CD8-positive, alpha-beta memory T cell (primary cell): ENCODE measurements at regions not wholly inside any gene's neighbourhood (a gene's known extent, or its start where the extent isn't known, plus 50 kb on each side); places are given as distances from the start of the nearest gene placed in this dataset.

Experiments used
- CTCF ChIA-PET: fragments of 350-600 bp; sonication (Branson Sonifier 250); formaldehyde crosslinking; loops from one replicate; lab custom pipeline; 2021; ENCODE audit warnings: antibody characterized with exemption; lab: Charles Lee
- POLR2A ChIA-PET: fragments of 350-600 bp; sonication (Branson Sonifier 250); formaldehyde crosslinking; loops from one replicate; lab custom pipeline; 2021; ENCODE audit warnings: antibody characterized with exemption; lab: Charles Lee
- DNase-seq, 5 donors: peaks; one replicate each; pipeline versions ENCODE4 v3.0.0 to v3.0.0-alpha.2; 2020 to 2022; ENCODE audit warnings: mixed read lengths in 1 of 5
- H3K27ac ChIP-seq: one replicate; pipeline ENCODE4 v1.7.0; 2013; ENCODE audit warnings: low read depth, mild to moderate bottlenecking, low read length, moderate library complexity
- H3K27me3 ChIP-seq: 2 replicates; pipeline ENCODE4 v1.7.0; 2013; ENCODE audit warnings: low read length, mild to moderate bottlenecking; ENCODE audit not compliant: insufficient read depth, poor library complexity, severe bottlenecking
- H3K36me3 ChIP-seq: 2 replicates; pipeline ENCODE4 v1.7.0; 2013; ENCODE audit warnings: mild to moderate bottlenecking, low read length, moderate library complexity; ENCODE audit not compliant: insufficient read depth
- H3K4me1 ChIP-seq: 2 replicates; pipeline ENCODE4 v1.7.0; 2013; ENCODE audit warnings: mild to moderate bottlenecking, low read length, moderate library complexity; ENCODE audit not compliant: insufficient read depth
- H3K4me3 ChIP-seq: 2 replicates; pipeline ENCODE4 v1.7.0; 2013; ENCODE audit warnings: mild to moderate bottlenecking, low read length
- H3K9me3 ChIP-seq: 2 replicates; pipeline ENCODE4 v1.7.0; 2013; ENCODE audit warnings: mild to moderate bottlenecking, low read length
- H3K27ac Mint-ChIP-seq, 8 donors: one replicate each; pipeline ENCODE4 v1.8.0; 2020 to 2021; ENCODE audit warnings: mixed read lengths in 8 of 8, mild to moderate bottlenecking in 6 of 8, inconsistent platforms in 3 of 8, moderate library complexity in 3 of 8
- H3K27me3 Mint-ChIP-seq, 2 donors: one replicate each; pipeline ENCODE4 v1.8.0; 2020 to 2021; ENCODE audit warnings: mixed read lengths in 2 of 2, mild to moderate bottlenecking in 1 of 2, moderate library complexity in 1 of 2
- H3K36me3 Mint-ChIP-seq, 3 donors: one replicate each; pipeline ENCODE4 v1.8.0; 2020 to 2021; ENCODE audit warnings: mixed read lengths in 3 of 3, inconsistent platforms in 1 of 3, mild to moderate bottlenecking in 1 of 3
- H3K4me1 Mint-ChIP-seq, 3 donors: one replicate each; pipeline ENCODE4 v1.8.0; 2020 to 2021; ENCODE audit warnings: mixed read lengths in 3 of 3, inconsistent platforms in 1 of 3, mild to moderate bottlenecking in 1 of 3
- H3K4me3 Mint-ChIP-seq, 7 donors: one replicate each; pipeline ENCODE4 v1.8.0; 2020 to 2021; ENCODE audit warnings: mixed read lengths in 7 of 7, mild to moderate bottlenecking in 6 of 7, moderate library complexity in 4 of 7, inconsistent platforms in 2 of 7
- H3K9me3 Mint-ChIP-seq, 5 donors: one replicate each; pipeline ENCODE4 v1.8.0; 2020 to 2022; ENCODE audit warnings: mixed read lengths in 5 of 5, mild to moderate bottlenecking in 3 of 5, moderate library complexity in 2 of 5, inconsistent platforms in 1 of 5

DNA sequence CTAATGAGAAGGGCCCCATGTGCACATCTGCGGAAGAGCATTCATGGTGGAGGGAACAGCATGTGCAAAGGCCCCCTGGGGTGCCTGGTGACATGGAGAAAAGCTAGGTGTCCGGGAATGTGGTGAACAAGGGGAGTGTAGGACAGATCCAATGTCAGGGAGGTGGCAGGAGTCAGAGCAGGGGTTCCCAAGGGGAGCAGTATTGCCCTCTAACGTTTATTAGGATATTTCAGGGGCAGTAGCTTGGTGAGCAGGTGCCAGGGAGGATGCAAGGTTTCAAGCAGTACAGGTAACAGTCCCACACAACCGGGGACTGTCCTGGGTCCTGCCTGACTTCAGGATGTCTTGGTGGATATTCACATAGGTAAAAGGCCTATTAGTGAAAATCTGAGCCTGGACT, 209.6 kb downstream of the EMX2 start:
- Mint-ChIP-seq H3K4me1 (no peaks in the 10 kb centered on the region), H3K27ac (no peak overlapping the region), H3K36me3 (no peaks in the 10 kb centered on the region), H3K9me3 (no peaks in the 10 kb centered on the region), H3K4me3 (no peak overlapping the region), H3K27me3 (no peaks in the 10 kb centered on the region)
- no peak overlapping the region for H3K27ac ChIP-seq
- H3K27me3 ChIP-seq: no peaks in the 10 kb centered on the region
- POLR2A ChIA-PET: interaction anchor here (0.6 kb wide), 1 partner anchor 37 kb away, joined by 3 read pairs; no protein-coding TSS in a partner anchor
- H3K9me3 ChIP-seq: no peaks in the 10 kb centered on the region
- H3K4me1 ChIP-seq: no peaks in the 10 kb centered on the region
- H3K36me3 ChIP-seq: no peaks in the 10 kb centered on the region
- no peak overlapping the region for H3K4me3 ChIP-seq
- DNase-seq: no peak
- CTCF ChIA-PET: no interaction called here

DNA sequence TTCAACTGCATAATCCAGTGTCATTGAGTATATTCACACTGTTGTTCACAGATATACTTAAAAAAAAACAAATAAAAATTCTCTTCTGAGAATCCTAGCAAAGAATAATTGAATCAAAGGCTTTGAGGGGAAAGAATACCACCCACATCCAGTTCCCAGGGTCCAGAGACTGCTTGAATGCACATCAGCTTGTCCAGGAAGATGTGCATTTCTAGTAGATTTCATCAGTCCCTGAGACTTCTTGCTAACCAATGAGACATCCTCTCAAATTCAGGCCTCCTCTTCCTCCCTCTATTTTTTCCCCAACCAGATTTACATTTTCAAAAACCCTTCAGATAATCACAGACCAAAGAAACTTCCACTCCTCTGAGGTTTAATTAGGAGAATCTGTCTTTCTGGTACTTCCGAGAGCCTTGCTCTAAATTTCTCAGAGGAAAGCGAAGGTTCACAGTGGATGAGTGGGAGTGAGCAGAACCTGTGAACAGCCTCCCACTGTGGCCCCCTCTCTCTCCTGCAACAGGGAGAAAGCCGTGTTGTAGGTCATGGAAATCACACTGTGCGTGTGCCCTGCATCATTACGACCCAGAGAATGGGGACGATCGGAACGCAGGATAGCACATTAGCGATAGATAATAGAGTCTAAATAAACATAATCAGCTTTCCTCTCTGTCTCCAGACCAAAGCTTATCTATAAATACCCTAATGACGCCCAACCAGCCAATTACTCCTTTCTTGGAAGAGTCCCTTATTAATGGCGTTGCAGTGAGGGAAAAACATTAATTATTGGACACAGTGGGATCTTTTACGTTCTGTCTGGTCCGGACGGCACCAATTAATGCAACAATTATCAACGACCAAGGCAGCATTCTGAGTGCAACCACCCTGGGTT, 212.5 kb downstream of the EMX2 start:
- no peaks in the 10 kb centered on the region for H3K27me3 ChIP-seq
- Mint-ChIP-seq H3K9me3 (peaks cover 0 to 4% (median 0%) of the 10 kb centered on the region in 5 donors), H3K4me1 (no peaks in the 10 kb centered on the region), H3K36me3 (no peaks in the 10 kb centered on the region), H3K4me3 (no peak overlapping the region), H3K27ac (peak overlapping the region in 1 of 8 donors; percentile 79), H3K27me3 (no peaks in the 10 kb centered on the region)
- no peaks in the 10 kb centered on the region for H3K36me3 ChIP-seq
- no peaks in the 10 kb centered on the region for H3K9me3 ChIP-seq
- ChIA-PET CTCF (no interaction called here), POLR2A (no interaction called here)
- H3K4me1 ChIP-seq: no peaks in the 10 kb centered on the region
- DNase-seq: no peak
- no peak overlapping the region for H3K4me3 ChIP-seq
- H3K27ac ChIP-seq: no peak overlapping the region

DNA sequence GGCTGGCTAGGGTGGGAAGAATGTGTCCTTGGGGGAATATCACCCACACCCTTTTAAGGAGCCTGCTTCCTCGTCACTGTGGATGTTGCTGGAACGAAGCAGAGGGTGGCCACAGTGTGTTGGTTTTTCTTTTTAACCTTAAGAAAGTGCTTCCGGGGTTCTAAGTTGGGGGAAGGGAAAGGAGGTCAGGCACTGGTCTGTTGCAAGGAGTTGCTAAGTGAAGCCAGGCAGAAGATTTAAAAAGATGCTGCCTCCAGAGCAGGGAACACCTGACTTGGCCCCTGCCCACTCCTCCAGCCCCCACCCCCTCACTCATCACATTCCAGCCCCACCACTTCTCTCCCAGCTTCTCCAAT, 213.1 kb downstream of the EMX2 start:
- H3K9me3 ChIP-seq: no peaks in the 10 kb centered on the region
- no peak overlapping the region for H3K4me3 ChIP-seq
- no peak for DNase-seq
- no peak overlapping the region for H3K27ac ChIP-seq
- H3K4me1 Mint-ChIP-seq: no peaks in the 10 kb centered on the region
- H3K9me3 Mint-ChIP-seq: peaks cover 0 to 4% (median 0%) of the 10 kb centered on the region in 5 donors
- H3K27me3 Mint-ChIP-seq: peaks cover 0 to under 1% of the 10 kb centered on the region in 2 donors
- no peak overlapping the region for H3K4me3 Mint-ChIP-seq
- no peaks in the 10 kb centered on the region for H3K36me3 Mint-ChIP-seq
- H3K36me3 ChIP-seq: no peaks in the 10 kb centered on the region
- H3K4me1 ChIP-seq: no peaks in the 10 kb centered on the region
- no peaks in the 10 kb centered on the region for H3K27me3 ChIP-seq
- CTCF ChIA-PET: no interaction called here
- H3K27ac Mint-ChIP-seq: no peak overlapping the region
- POLR2A ChIA-PET: no interaction called here

DNA sequence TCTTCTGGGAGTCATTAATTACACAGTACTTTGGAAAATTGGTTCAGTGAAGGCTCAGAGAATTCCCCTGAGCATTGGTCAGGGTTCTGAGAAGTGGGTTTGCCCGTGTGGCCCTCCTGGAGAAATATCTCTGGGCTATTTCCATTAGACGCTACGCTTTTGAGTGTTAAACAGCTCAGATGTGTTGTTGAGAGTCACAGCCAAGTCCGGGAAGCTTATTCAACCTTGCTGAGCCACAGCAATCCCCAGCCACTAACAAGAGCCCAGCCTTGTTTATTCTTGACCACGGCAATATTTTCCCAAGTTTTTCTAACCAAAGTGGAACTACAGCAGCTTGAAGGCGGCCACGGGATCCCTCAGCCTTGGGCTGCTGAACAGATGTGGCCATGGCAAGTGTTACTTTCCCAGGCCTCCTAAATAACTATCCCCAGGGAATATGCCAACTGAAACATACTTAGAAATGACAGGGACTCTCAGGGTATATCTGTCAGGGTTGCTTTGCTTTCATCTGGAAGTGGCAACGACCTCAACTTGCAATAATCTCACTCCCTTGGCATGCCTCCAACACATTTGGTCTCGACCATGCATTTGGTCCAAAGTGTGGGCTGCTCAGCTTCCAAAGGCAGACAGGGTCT, 214.7 kb downstream of the EMX2 start:
- no peaks in the 10 kb centered on the region for H3K4me1 ChIP-seq
- Mint-ChIP-seq H3K36me3 (no peaks in the 10 kb centered on the region), H3K9me3 (peaks cover 0 to 6% (median 0%) of the 10 kb centered on the region in 5 donors), H3K4me1 (no peaks in the 10 kb centered on the region), H3K27ac (no peak overlapping the region), H3K4me3 (peak overlapping the region in 1 of 7 donors; percentile 7), H3K27me3 (peaks cover 4 to 9% of the 10 kb centered on the region in 2 donors)
- no peak for DNase-seq
- no peaks in the 10 kb centered on the region for H3K27me3 ChIP-seq
- H3K27ac ChIP-seq: no peak overlapping the region
- CTCF ChIA-PET: no interaction called here
- H3K9me3 ChIP-seq: no peaks in the 10 kb centered on the region
- no peaks in the 10 kb centered on the region for H3K36me3 ChIP-seq
- H3K4me3 ChIP-seq: no peak overlapping the region
- POLR2A ChIA-PET: no interaction called here

DNA sequence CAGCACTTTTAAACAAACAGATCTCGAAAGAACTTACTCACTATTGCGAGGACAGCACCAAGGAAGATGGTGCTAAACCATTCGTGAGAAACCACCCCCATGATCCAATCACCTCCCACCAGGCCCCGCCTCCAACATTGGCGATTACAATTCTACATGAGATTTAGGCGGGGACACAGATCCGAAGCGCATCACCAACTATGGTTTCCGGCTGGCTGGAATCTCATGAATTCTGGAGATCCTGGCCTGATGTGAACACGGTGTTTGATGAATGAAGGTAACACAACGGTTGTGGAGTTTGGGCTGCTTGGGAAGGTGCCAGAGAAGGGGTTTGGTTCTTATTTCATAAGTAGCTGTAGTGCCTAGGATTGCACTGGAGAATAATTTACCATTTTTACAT, 216.7 kb downstream of the EMX2 start:
- Mint-ChIP-seq H3K27me3 (peaks cover 9 to 10% of the 10 kb centered on the region in 2 donors), H3K36me3 (no peaks in the 10 kb centered on the region), H3K4me3 (no peak overlapping the region), H3K27ac (no peak overlapping the region), H3K9me3 (peaks cover 0 to 6% (median 0%) of the 10 kb centered on the region in 5 donors), H3K4me1 (no peaks in the 10 kb centered on the region)
- no peak for DNase-seq
- Histone ChIP-seq H3K27ac (no peak overlapping the region), H3K27me3 (no peaks in the 10 kb centered on the region), H3K36me3 (no peaks in the 10 kb centered on the region), H3K4me1 (no peaks in the 10 kb centered on the region), H3K4me3 (no peak overlapping the region), H3K9me3 (no peaks in the 10 kb centered on the region)
- ChIA-PET POLR2A (no interaction called here), CTCF (no interaction called here)

DNA sequence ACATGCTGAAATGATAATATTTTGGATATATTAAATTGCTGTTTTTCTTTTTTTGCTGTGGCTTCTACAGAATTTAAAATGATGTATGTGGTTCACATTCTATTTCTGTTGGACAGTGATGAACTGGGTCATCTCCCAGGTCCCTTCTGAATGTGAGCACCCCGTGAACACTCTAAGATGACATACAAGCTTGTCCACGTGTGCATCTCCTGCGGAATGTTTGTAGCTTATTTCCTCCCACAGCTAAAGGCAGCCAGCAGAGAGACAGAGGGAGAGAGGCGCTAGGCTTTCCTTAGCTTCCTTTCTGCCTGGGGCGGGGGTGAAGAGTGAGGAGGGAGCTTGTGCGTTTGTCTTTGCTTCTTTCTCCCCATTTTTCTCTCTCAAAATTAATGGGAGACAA, 219.1 kb downstream of the EMX2 start:
- no peak for DNase-seq
- Mint-ChIP-seq H3K36me3 (no peaks in the 10 kb centered on the region), H3K9me3 (peaks cover 0 to 6% (median 0%) of the 10 kb centered on the region in 5 donors), H3K4me3 (no peak overlapping the region), H3K27ac (no peak overlapping the region), H3K27me3 (peaks cover 9 to 13% of the 10 kb centered on the region in 2 donors), H3K4me1 (no peaks in the 10 kb centered on the region)
- CTCF ChIA-PET: no interaction called here
- POLR2A ChIA-PET: no interaction called here
- Histone ChIP-seq H3K4me3 (no peak overlapping the region), H3K9me3 (no peaks in the 10 kb centered on the region), H3K27me3 (no peaks in the 10 kb centered on the region), H3K36me3 (no peaks in the 10 kb centered on the region), H3K27ac (no peak overlapping the region), H3K4me1 (no peaks in the 10 kb centered on the region)

DNA sequence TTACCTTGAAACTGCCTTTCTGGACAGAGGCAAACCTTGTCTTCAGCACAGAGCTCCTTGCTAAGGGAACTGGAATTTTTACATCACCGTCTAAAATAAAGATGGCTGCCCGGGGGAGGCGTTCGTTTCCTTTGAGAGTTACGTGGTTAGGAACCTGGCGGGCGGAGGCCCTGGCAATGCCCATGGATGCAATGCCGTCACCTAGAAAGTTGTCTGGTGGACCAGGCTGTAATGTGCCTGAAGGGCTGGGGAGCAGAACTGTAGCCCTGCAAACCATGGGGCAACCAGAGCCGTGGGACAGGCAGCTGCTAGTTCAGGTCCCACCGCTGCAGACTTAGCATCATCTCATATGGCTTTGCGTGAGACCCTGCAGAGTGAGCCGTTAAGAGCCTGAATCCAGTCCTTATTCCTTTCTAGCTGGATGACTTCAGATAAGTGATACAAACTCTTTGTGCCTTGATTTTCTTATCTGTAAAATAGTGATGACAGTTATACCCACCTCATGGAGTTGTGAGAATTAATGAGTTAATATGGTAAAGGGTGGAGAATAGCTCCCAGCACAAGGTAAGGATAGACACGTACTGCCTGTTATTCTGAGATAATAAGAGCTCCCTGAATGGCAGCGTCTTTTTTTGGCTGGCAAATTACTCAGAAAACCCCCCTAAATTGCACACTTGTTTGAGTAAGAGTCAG, 219.7 kb downstream of the EMX2 start:
- H3K36me3 ChIP-seq: no peaks in the 10 kb centered on the region
- no peak overlapping the region for H3K27ac ChIP-seq
- Mint-ChIP-seq H3K9me3 (peaks cover 0 to 6% (median 0%) of the 10 kb centered on the region in 5 donors), H3K36me3 (no peaks in the 10 kb centered on the region), H3K27me3 (peaks cover 9 to 13% of the 10 kb centered on the region in 2 donors), H3K27ac (no peak overlapping the region), H3K4me1 (no peaks in the 10 kb centered on the region), H3K4me3 (no peak overlapping the region)
- POLR2A ChIA-PET: no interaction called here
- CTCF ChIA-PET: no interaction called here
- H3K4me1 ChIP-seq: no peaks in the 10 kb centered on the region
- H3K9me3 ChIP-seq: no peaks in the 10 kb centered on the region
- no peaks in the 10 kb centered on the region for H3K27me3 ChIP-seq
- H3K4me3 ChIP-seq: no peak overlapping the region
- no peak for DNase-seq

DNA sequence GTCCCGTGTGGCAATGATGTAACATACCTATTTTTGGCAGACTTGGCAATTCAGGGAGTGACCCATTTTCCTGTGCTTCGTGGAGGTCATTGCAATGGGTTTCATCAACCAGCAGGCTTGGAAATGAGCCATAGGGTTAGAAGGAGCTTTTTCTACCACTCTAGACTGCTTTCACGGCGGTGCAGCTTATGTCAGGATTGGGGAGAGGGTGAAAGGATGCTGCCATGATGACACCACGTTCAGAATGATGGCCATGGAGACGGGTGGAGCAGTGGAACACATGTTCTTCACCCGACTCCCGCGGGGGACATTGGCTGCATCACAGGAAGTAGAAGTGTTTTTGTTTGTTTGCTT, 220.2 kb downstream of the EMX2 start:
- ChIA-PET POLR2A (no interaction called here), CTCF (no interaction called here)
- Histone ChIP-seq H3K27ac (no peak overlapping the region), H3K4me3 (no peak overlapping the region), H3K4me1 (no peaks in the 10 kb centered on the region), H3K9me3 (no peaks in the 10 kb centered on the region), H3K27me3 (no peaks in the 10 kb centered on the region), H3K36me3 (no peaks in the 10 kb centered on the region)
- Mint-ChIP-seq H3K4me3 (no peak overlapping the region), H3K4me1 (no peaks in the 10 kb centered on the region), H3K9me3 (peaks cover 0 to 6% (median 0%) of the 10 kb centered on the region in 5 donors), H3K27ac (no peak overlapping the region), H3K27me3 (peaks cover 9 to 13% of the 10 kb centered on the region in 2 donors), H3K36me3 (no peaks in the 10 kb centered on the region)
- no peak for DNase-seq
